Spleen (tissue), 11 donors: ENCODE measurements at regions not wholly inside any gene's neighbourhood (a gene's known extent, or its start where the extent isn't known, plus 50 kb on each side); places are given as distances from the start of the nearest gene placed in this dataset.
A peak's percentile ranks its signal among the peaks of the same experiment; 100 is the strongest.

ENCODE experiments used
- DNase-seq: peaks from one replicate; pipeline ENCODE4 v3.0.0-alpha.2; 2020
- H3K27ac ChIP-seq, 8 donors: fragments of 200-600 bp; sonication (generic) in 7 of 8; 1 replicate in 4 of 8; 2 replicates in 4 of 8; pipeline versions ENCODE4 v1.5.0 to v1.8.0; 2016 to 2021; ENCODE audit warnings: inconsistent platforms in 4 of 8, mild to moderate bottlenecking in 4 of 8, moderate library complexity in 1 of 8
- H3K27me3 ChIP-seq, 7 donors: fragments of 200-600 bp; sonication (generic) in 6 of 7; replicated peaks in 1 of 7; 1 replicate in 4 of 7; 2 replicates in 3 of 7; pipeline versions ENCODE4 v1.5.0 to v1.8.0; 2016 to 2021; ENCODE audit warnings: inconsistent platforms in 3 of 7, mild to moderate bottlenecking in 1 of 7
- H3K36me3 ChIP-seq, 6 donors: fragments of 200-600 bp; sonication (generic) in 5 of 6; 1 replicate in 4 of 6; 2 replicates in 2 of 6; pipeline versions ENCODE4 v1.5.0 to v1.8.0; 2016 to 2021; ENCODE audit warnings: inconsistent platforms in 2 of 6
- H3K4me1 ChIP-seq, 6 donors: fragments of 200-600 bp; sonication (generic) in 5 of 6; 1 replicate in 3 of 6; 2 replicates in 3 of 6; pipeline versions ENCODE4 v1.5.0 to v1.8.0; 2016 to 2021; ENCODE audit warnings: inconsistent platforms in 3 of 6
- H3K4me3 ChIP-seq, 8 donors: fragments of 200-600 bp; sonication (generic) in 7 of 8; 1 replicate in 4 of 8; 2 replicates in 4 of 8; pipeline versions ENCODE4 v1.5.0 to v1.8.0; 2016 to 2021; ENCODE audit warnings: inconsistent platforms in 4 of 8, mild to moderate bottlenecking in 4 of 8, moderate library complexity in 2 of 8
- H3K9me3 ChIP-seq, 8 donors: fragments of 200-600 bp; sonication (generic) in 7 of 8; 1 replicate in 4 of 8; 2 replicates in 4 of 8; pipeline versions ENCODE4 v1.5.0 to v1.8.0; 2016 to 2021; ENCODE audit warnings: inconsistent platforms in 4 of 8
- POLR2A ChIP-seq, 3 donors: fragments of 450-650 bp; IDR thresholded peaks; one replicate each; pipeline ENCODE4 v1.5.1; 2017; ENCODE audit warnings: antibody characterized with exemption in 3 of 3, mild to moderate bottlenecking in 1 of 3
- POLR2AphosphoS5 ChIP-seq, 3 donors: sonication (generic); formaldehyde crosslinking; IDR thresholded peaks; one replicate each; pipeline ENCODE4 v1.5.1; 2017; ENCODE audit warnings: antibody characterized with exemption in 3 of 3
- WGBS, 5 donors: extraction: QIAGEN DNeasy Blood & Tissue Kit in 3 of 5; methylation state at CpG; one replicate each; pipeline versions ENCODE4 v1.1.5 to v1.1.7; 2013 to 2018; 5-methylcytosine and 5-hydroxymethylcytosine counted together
- intact Hi-C: fragments of 100-400 bp; cut with DNase I; formaldehyde crosslinking; loops from one replicate; pipeline ENCODE4 v1.15.0; 2023; ENCODE audit warnings: low total_unique reads
- TF ChIP-seq, protein P1 (sequence below), 11 experiments: fragments of 200-600 bp in 7 of 11; fragments of 450-650 bp in 4 of 11; sonication (generic) in 4 of 11; IDR thresholded peaks in 8 of 11; conservative IDR thresholded peaks in 3 of 11; 1 replicate in 7 of 11; 2 replicates in 4 of 11; pipeline versions ENCODE4 v1.4.0 to v1.8.0; 2016 to 2021; ENCODE audit warnings: antibody characterized with exemption in 11 of 11, inconsistent platforms in 4 of 11, mild to moderate bottlenecking in 1 of 11
- donor health status: healthy with polysubstance abuse.
- donor health status: DM: no; HTN: no; CAD: no; lungs with moderate emphysema.
- donor health status: DM: no; HTN: no; CAD: no.
- donor health status: Bipolar disorder and iron deficiency.
- donor health status: healthy.
- donor health status: DM: no; HTN: no; CAD: no.
- donor health status: DM: yes; HTN: yes; CAD: no.

DNA sequence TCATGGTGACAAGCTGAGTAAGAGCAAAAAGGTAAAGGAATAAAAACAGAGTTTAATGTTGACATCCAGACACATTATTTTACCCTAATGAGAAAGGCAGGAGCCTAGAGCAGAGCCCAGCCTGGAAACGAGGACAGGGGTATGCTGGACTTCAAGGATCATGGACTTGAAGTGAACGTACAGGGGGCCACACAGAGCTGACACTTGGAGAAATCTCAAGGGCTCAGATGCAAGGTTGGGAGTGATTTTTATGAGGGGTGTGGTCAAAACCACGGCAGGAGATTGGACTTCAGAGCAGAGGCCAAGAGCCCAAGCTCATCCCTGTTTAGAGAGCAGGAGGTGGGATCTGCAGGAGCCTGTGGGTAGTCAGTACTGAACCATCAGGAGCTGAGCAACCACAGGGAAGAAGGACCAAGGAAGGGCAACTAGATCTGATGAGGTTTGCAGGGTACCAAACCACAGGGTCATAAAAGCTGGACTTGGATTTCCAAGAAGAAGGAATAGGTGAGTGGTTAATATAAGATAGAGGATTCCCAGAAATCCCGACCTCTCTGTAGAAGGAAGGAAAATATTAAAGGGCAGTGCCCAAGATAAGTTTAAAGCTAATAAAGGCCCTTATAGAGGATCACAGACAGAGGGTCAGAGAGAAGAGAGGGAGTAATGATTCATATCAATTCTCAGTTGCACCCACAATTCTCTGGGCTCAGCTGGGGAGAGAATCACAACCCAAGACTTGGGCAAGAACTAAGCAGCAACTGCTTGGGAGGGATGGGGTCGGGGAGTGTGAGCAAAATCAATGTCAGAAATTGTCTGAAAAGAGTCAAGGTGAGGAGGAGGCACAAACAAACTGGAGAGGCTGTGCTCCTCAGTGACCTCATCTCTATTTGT, 331.7 kb downstream of the SOX9 start:
- H3K27ac ChIP-seq, result no peak overlapping the region
- no peaks in the 10 kb centered on the region for H3K27me3 ChIP-seq
- H3K4me1 ChIP-seq, result no peaks in the 10 kb centered on the region
- intact Hi-C loops, result no loop called here
- no peak overlapping the region for H3K4me3 ChIP-seq
- H3K9me3 ChIP-seq, result no peaks in the 10 kb centered on the region
- DNase-seq, result peak; percentile 9
- H3K36me3 ChIP-seq, result no peaks in the 10 kb centered on the region
- TF ChIP-seq, protein P1, sequence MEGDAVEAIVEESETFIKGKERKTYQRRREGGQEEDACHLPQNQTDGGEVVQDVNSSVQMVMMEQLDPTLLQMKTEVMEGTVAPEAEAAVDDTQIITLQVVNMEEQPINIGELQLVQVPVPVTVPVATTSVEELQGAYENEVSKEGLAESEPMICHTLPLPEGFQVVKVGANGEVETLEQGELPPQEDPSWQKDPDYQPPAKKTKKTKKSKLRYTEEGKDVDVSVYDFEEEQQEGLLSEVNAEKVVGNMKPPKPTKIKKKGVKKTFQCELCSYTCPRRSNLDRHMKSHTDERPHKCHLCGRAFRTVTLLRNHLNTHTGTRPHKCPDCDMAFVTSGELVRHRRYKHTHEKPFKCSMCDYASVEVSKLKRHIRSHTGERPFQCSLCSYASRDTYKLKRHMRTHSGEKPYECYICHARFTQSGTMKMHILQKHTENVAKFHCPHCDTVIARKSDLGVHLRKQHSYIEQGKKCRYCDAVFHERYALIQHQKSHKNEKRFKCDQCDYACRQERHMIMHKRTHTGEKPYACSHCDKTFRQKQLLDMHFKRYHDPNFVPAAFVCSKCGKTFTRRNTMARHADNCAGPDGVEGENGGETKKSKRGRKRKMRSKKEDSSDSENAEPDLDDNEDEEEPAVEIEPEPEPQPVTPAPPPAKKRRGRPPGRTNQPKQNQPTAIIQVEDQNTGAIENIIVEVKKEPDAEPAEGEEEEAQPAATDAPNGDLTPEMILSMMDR (IDR thresholded peaks at IDR 0.05 in 8 of 11, conservative IDR thresholded peaks at IDR 0.05 in 3 of 11), result no peak
- TF ChIP-seq POLR2A (IDR thresholded peaks at IDR 0.05), result no peak
- no peak for TF ChIP-seq POLR2AphosphoS5 (IDR thresholded peaks at IDR 0.05)
- 51 to 75% (median 63%) methylated on average over 5 of the region's 5 CpGs for WGBS, 5 donors

DNA sequence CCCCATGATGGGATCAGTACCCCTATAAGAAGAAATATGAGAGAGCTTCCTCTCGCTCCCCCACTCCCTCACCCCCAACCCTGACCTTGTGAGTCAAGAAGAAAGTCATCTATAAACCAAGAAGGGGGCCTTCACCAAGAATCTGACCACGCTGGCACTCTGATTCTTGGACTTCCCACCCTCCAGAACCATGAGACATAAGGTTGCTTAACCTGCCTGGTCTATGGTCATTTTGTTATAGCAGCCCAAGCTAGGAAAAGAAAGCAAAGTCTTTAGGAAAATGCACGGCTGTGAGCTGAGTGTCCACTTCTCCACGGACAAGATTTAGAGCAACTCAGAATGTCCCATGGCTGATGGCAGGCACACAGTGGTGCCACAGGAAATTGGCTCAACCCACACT, 333.5 kb downstream of the SOX9 start:
- intact Hi-C loops, result no loop called here
- no peaks in the 10 kb centered on the region for H3K36me3 ChIP-seq
- H3K27ac ChIP-seq, result no peak overlapping the region
- H3K9me3 ChIP-seq, result no peaks in the 10 kb centered on the region
- H3K4me1 ChIP-seq, result no peaks in the 10 kb centered on the region
- TF ChIP-seq, protein P1 (IDR thresholded peaks at IDR 0.05 in 8 of 11, conservative IDR thresholded peaks at IDR 0.05 in 3 of 11), result no peak
- TF ChIP-seq POLR2AphosphoS5 (IDR thresholded peaks at IDR 0.05) (no peak), POLR2A (IDR thresholded peaks at IDR 0.05) (no peak)
- WGBS, 5 donors, result 72 to 88% (median 82%) methylated on average over 4 of the region's 4 CpGs
- peak; percentile 34 for DNase-seq
- no peaks in the 10 kb centered on the region for H3K27me3 ChIP-seq
- H3K4me3 ChIP-seq, result no peak overlapping the region

DNA sequence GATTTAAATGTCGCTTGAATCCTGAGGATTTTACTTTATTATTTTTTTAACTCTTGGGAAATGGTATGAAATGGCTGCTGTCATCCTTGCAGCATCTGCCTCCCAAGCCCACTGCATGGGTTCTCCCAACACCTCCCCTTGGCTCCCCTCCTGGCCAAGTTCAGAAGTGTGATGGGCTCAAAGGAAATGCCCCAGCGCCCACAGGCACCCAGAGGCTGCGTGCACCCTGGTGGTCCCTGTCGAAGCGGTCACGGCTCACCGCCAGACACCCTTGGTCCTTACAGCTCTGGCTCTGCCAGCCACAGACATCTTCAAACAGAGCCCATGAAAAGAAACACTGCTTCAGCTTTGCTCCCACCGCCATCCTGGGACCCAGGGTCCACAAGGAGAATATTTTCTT, 334.7 kb downstream of the SOX9 start:
- H3K36me3 ChIP-seq, result no peaks in the 10 kb centered on the region
- DNase-seq, result peak; percentile 33
- no peaks in the 10 kb centered on the region for H3K4me1 ChIP-seq
- no peaks in the 10 kb centered on the region for H3K9me3 ChIP-seq
- TF ChIP-seq, protein P1 (IDR thresholded peaks at IDR 0.05 in 8 of 11, conservative IDR thresholded peaks at IDR 0.05 in 3 of 11), result no peak
- TF ChIP-seq POLR2A (IDR thresholded peaks at IDR 0.05) (no peak), POLR2AphosphoS5 (IDR thresholded peaks at IDR 0.05) (no peak)
- 74 to 94% (median 81%) methylated on average over 8 of the region's 8 CpGs for WGBS, 5 donors
- no peak overlapping the region for H3K4me3 ChIP-seq
- no peaks in the 10 kb centered on the region for H3K27me3 ChIP-seq
- intact Hi-C loops, result no loop called here
- no peak overlapping the region for H3K27ac ChIP-seq

DNA sequence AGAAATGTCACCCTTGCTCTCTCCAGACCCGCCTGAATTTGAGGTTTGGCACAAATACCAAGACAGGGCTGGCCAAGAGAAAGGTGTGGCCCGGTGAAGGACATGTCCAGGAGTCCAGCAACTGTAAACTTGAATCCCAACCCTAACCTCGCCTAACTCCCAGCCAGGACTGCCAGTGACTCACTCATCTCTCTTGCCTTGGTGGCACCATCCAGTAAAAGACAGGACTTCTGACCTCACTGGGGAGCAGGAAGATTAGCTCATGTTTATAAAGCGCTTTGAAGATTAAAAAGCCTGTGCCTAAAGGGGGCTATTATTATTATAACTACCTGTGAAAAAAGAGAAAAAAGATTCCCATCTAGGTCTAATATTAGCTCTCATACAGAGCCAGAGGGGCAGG, 335.3 kb downstream of the SOX9 start:
- peak; percentile 14 for DNase-seq
- 72 to 82% (median 79%) methylated on average over 4 of the region's 4 CpGs for WGBS, 5 donors
- TF ChIP-seq POLR2A (IDR thresholded peaks at IDR 0.05) (no peak), POLR2AphosphoS5 (IDR thresholded peaks at IDR 0.05) (no peak)
- TF ChIP-seq, protein P1 (IDR thresholded peaks at IDR 0.05 in 8 of 11, conservative IDR thresholded peaks at IDR 0.05 in 3 of 11), result no peak
- H3K9me3 ChIP-seq, result no peaks in the 10 kb centered on the region
- H3K4me1 ChIP-seq, result no peaks in the 10 kb centered on the region
- H3K4me3 ChIP-seq, result no peak overlapping the region
- H3K27ac ChIP-seq, result no peak overlapping the region
- intact Hi-C loops, result no loop called here
- H3K27me3 ChIP-seq, result no peaks in the 10 kb centered on the region
- no peaks in the 10 kb centered on the region for H3K36me3 ChIP-seq
